Right ventricle myocardium inferior (tissue), 1 donor: ENCODE measurements at regions not wholly inside any gene's neighbourhood (a gene's known extent, or its start where the extent isn't known, plus 50 kb on each side); places are given as distances from the start of the nearest gene placed in this dataset.
"Not testable (repeated sequence)": the region's sequence is repeated elsewhere in the genome, so short reads cannot be mapped to it uniquely, and the experiment has no call there.

Experiments
- ATAC-seq: fragments of 200-7000 bp; cut with Tn5 transposase; one replicate; pipeline ENCODE4 v1.9.1; 2020; ENCODE audit warnings: mild to moderate bottlenecking, moderate library complexity
- DNase-seq: peaks from one replicate; pipeline ENCODE4 v3.0.0; 2021; ENCODE audit errors: missing footprints
- intact Hi-C: fragments of 100-400 bp; cut with DNase I; formaldehyde crosslinking; loops from one replicate; pipeline ENCODE4 v1.11.0; 2022
- donor health status: DM: no; HTN: yes; CAD: no; lungs with severe emphysema.

- ATAC-seq (no peak), DNase-seq (no peak)
- intact Hi-C loops, result no loop called here
Observed at GRCh38 chr4:128658214-128658631, 151.3 kb upstream of the JADE1 start.

- intact Hi-C loops, result no loop called here
- ATAC-seq, result no peak
- DNase-seq, result no peak
Observed at GRCh38 chr4:128657638-128658037, 151.9 kb upstream of the JADE1 start.

- intact Hi-C loops, result loop anchor here (5.0 kb wide), 1 partner anchor 82 kb away; no protein-coding TSS in a partner anchor
- no peak for DNase-seq
- ATAC-seq, result no peak
Observed at GRCh38 chr4:128654465-128654864, 155.0 kb upstream of the JADE1 start.

- intact Hi-C loops, result loop anchor here (5.0 kb wide), 1 partner anchor 81 kb away; no protein-coding TSS in a partner anchor
- peak; percentile 95 for ATAC-seq
- DNase-seq, result peak; percentile 80
Observed at GRCh38 chr4:128653527-128654444, 155.7 kb upstream of the JADE1 start.

- ATAC-seq (no peak), DNase-seq (no peak)
- intact Hi-C loops, result loop anchor here (5.0 kb wide), 1 partner anchor 77 kb away; no protein-coding TSS in a partner anchor
Observed at GRCh38 chr4:128649575-128650205, 159.8 kb upstream of the JADE1 start.

- ATAC-seq (no peak), DNase-seq (no peak)
- intact Hi-C loops, result no loop called here
Observed at GRCh38 chr4:128649161-128649560, 160.3 kb upstream of the JADE1 start.

- ATAC-seq (no peak), DNase-seq (no peak)
- intact Hi-C loops, result no loop called here
Observed at GRCh38 chr4:128648021-128648420, 161.5 kb upstream of the JADE1 start.

- intact Hi-C loops, ATAC-seq, DNase-seq: not testable (repeated sequence)
Observed at GRCh38 chr4:128646893-128647292, 162.6 kb upstream of the JADE1 start.

- DNase-seq, ATAC-seq, intact Hi-C loops: not testable (repeated sequence)
Observed at GRCh38 chr4:128644693-128645654, 164.5 kb upstream of the JADE1 start.

- ATAC-seq, intact Hi-C loops, DNase-seq: not testable (repeated sequence)
Observed at GRCh38 chr4:128644107-128644506, 165.4 kb upstream of the JADE1 start.

- ATAC-seq, DNase-seq, intact Hi-C loops: not testable (repeated sequence)
Observed at GRCh38 chr4:128641566-128641965, 167.9 kb upstream of the JADE1 start.

GRCh38 chr4:128639541-128640270 is 169.8 kb upstream of the JADE1 start:
- ATAC-seq (peak; percentile 32), DNase-seq (no peak)
- intact Hi-C loops, result no loop called here

- no peak for DNase-seq
- intact Hi-C loops, result no loop called here
- ATAC-seq, result no peak
Observed at GRCh38 chr4:128636906-128637305, 172.6 kb upstream of the JADE1 start.

GRCh38 chr4:128635955-128636560 is 173.4 kb upstream of the JADE1 start:
- ATAC-seq, result peak; percentile 50
- DNase-seq, result no peak
- intact Hi-C loops, result no loop called here

GRCh38 chr4:128635141-128635954 is 174.2 kb upstream of the JADE1 start:
- ATAC-seq (peak; percentile 87), DNase-seq (peak; percentile 91)
- intact Hi-C loops, result no loop called here

GRCh38 chr4:128633067-128633466 is 176.4 kb upstream of the JADE1 start:
- no peak for DNase-seq
- ATAC-seq, result no peak
- intact Hi-C loops, result no loop called here

- ATAC-seq (no peak), DNase-seq (no peak)
- intact Hi-C loops, result no loop called here
Observed at GRCh38 chr4:128630871-128631270, 178.6 kb upstream of the JADE1 start.
